ELF-1 (cell line): ENCODE measurements at regions not wholly inside any gene's neighbourhood (a gene's known extent, or its start where the extent isn't known, plus 50 kb on each side); places are given as distances from the start of the nearest gene placed in this dataset.
A peak's percentile ranks its signal among the peaks of the same experiment; 100 is the strongest.

Experiments
- DNase-seq: peaks from one replicate; pipeline ENCODE4 v3.0.0-alpha.2; 2016; ENCODE audit warnings: low read depth, low spot score

- no peak for DNase-seq
These were observed 168.4 kb upstream of the NHS start for GRCh38 chrX:17206584-17206983.

- DNase-seq, result no peak
These were observed 160.0 kb upstream of the NHS start for GRCh38 chrX:17214962-17215361.

- peak; percentile 92 for DNase-seq
These were observed 148.3 kb upstream of the NHS start for GRCh38 chrX:17226736-17227135.

- DNase-seq, result peak; percentile 40
These were observed 137.9 kb upstream of the NHS start for GRCh38 chrX:17237146-17237545.

- DNase-seq, result peak; percentile 25
These were observed 132.5 kb upstream of the NHS start for GRCh38 chrX:17242470-17242869.

GRCh38 chrX:17247144-17247543 is 127.9 kb upstream of the NHS start:
- DNase-seq, result no peak

GRCh38 chrX:17262123-17262522 is 112.9 kb upstream of the NHS start:
- no peak for DNase-seq

- DNase-seq, result no peak
These were observed 108.9 kb upstream of the NHS start for GRCh38 chrX:17266136-17266535.

- DNase-seq, result no peak
These were observed 96.0 kb upstream of the NHS start for GRCh38 chrX:17278961-17279360.

- DNase-seq, result no peak
These were observed 89.0 kb upstream of the NHS start for GRCh38 chrX:17285983-17286382.

GRCh38 chrX:17291171-17291900 is 83.7 kb upstream of the NHS start:
- DNase-seq, result peak; percentile 39

GRCh38 chrX:17292111-17292527 is 82.9 kb upstream of the NHS start:
- DNase-seq, result peak; percentile 18

GRCh38 chrX:17294561-17294960 is 80.4 kb upstream of the NHS start:
- DNase-seq, result no peak

GRCh38 chrX:17295791-17296190 is 79.2 kb upstream of the NHS start:
- no peak for DNase-seq

GRCh38 chrX:17298564-17298963 is 76.4 kb upstream of the NHS start:
- no peak for DNase-seq

GRCh38 chrX:17299206-17299605 is 75.8 kb upstream of the NHS start:
- DNase-seq, result no peak

GRCh38 chrX:17323397-17323796 is 51.6 kb upstream of the NHS start:
- no peak for DNase-seq
